ENCODE measurements at regions not wholly inside any gene's neighbourhood (a gene's known extent, or its start where the extent isn't known, plus 50 kb on each side); places are given as distances from the start of the nearest gene placed in this dataset.

- TF ChIP-seq CTCF (conservative IDR thresholded peaks at IDR 0.05 in 1 of 2, IDR thresholded peaks at IDR 0.05 in 1 of 2; ENCODE audit: extremely low read depth in 1 of 2, insufficient read depth in 1 of 2, low read depth in 1 of 2, low read length in 2 of 2) = no peak
- no peak for TF ChIP-seq EZH2 (IDR thresholded peaks at IDR 0.05; ENCODE audit: borderline replicate concordance, low read length)
These were observed 60.4 kb upstream of the PDHA2 start for GRCh38 chr4:95779447-95779846.
